A673 (cell line): ENCODE measurements at regions not wholly inside any gene's neighbourhood (a gene's known extent, or its start where the extent isn't known, plus 50 kb on each side); places are given as distances from the start of the nearest gene placed in this dataset.
A peak's percentile ranks its signal among the peaks of the same experiment; 100 is the strongest.
"Not testable (repeated sequence)": the region's sequence is repeated elsewhere in the genome, so short reads cannot be mapped to it uniquely, and the experiment has no call there.

Source experiments
- BruUV-seq: library from RNA; stranded (reverse); fragments of 400-500 nt; replicated peaks from 2 replicates; lab custom pipeline; 2021; lab: Mats Ljungman, UMichigan
- CTCF ChIA-PET: fragments of 300-600 bp; sonication (Branson Sonifier 250); formaldehyde crosslinking; loops from one replicate; lab custom pipeline; 2022; ENCODE audit warnings: antibody characterized with exemption; lab: Charles Lee
- POLR2A ChIA-PET: fragments of 300-600 bp; sonication (Branson Sonifier 250); formaldehyde crosslinking; loops from one replicate; lab custom pipeline; 2022; ENCODE audit warnings: antibody characterized with exemption; ENCODE audit not compliant: low non-redundant PET; lab: Charles Lee
- DNase-seq: peaks from one replicate; pipeline ENCODE4 v3.0.0-alpha.2; 2015; ENCODE audit warnings: low spot score
- H3K27ac ChIP-seq: fragments of 200-600 bp; sonication (generic); 2 replicates; pipeline ENCODE4 v1.5.1; 2016; ENCODE audit warnings: mixed run types, low read depth, mild to moderate bottlenecking, mixed read lengths, antibody characterized with exemption, low read length; ENCODE audit not compliant: poor library complexity, severe bottlenecking
- H3K27me3 ChIP-seq: fragments of 200-600 bp; sonication (generic); replicated peaks from 2 replicates; pipeline ENCODE4 v1.6.1; 2017; ENCODE audit warnings: mixed run types, low read depth, mild to moderate bottlenecking, mixed read lengths, antibody characterized with exemption, low read length; ENCODE audit not compliant: insufficient read depth, poor library complexity
- H3K36me3 ChIP-seq: fragments of 200-600 bp; sonication (generic); 2 replicates; pipeline ENCODE4 v1.6.1; 2016; ENCODE audit warnings: mixed run types, mild to moderate bottlenecking, mixed read lengths, antibody characterized with exemption, low read length; ENCODE audit not compliant: insufficient read depth, poor library complexity, severe bottlenecking
- H3K4me1 ChIP-seq: fragments of 200-600 bp; sonication (generic); 2 replicates; pipeline ENCODE4 v1.6.1; 2017; ENCODE audit warnings: mixed run types, mild to moderate bottlenecking, mixed read lengths, antibody characterized with exemption, low read length; ENCODE audit not compliant: insufficient read depth, poor library complexity, severe bottlenecking
- H3K4me3 ChIP-seq: fragments of 200-600 bp; sonication (generic); 2 replicates; pipeline ENCODE4 v1.5.1; 2016; ENCODE audit warnings: low read depth, mixed run types, mild to moderate bottlenecking, mixed read lengths, low read length; ENCODE audit not compliant: poor library complexity, severe bottlenecking
- H3K9me3 ChIP-seq: fragments of 200-600 bp; sonication (generic); 2 replicates; pipeline ENCODE4 v1.6.1; 2016; ENCODE audit warnings: mixed run types, low read depth, mild to moderate bottlenecking, mixed read lengths, antibody characterized with exemption, low read length; ENCODE audit not compliant: poor library complexity, severe bottlenecking
- CTCF ChIP-seq: fragments of 300-800, 200-600 bp; sonication (generic); conservative IDR thresholded peaks from 2 replicates; pipeline ENCODE4 v1.5.1; 2017; ENCODE audit warnings: low read depth, mild to moderate bottlenecking, antibody characterized with exemption, low read length, moderate library complexity, mixed read lengths
- EZH2 ChIP-seq: fragments of 200-600 bp; sonication (generic); IDR thresholded peaks from 2 replicates; pipeline ENCODE4 v1.6.1; 2017; ENCODE audit warnings: borderline replicate concordance, low read depth, mild to moderate bottlenecking, mixed read lengths, antibody characterized with exemption, low read length; ENCODE audit not compliant: poor library complexity, severe bottlenecking
- intact Hi-C: fragments of 100-400 bp; cut with micrococcal nuclease; formaldehyde crosslinking; loops from one replicate; pipeline ENCODE4 v1.10.0; 2022; ENCODE audit not compliant: unreplicated experiment

- H3K4me1 ChIP-seq, result no peaks in the 10 kb centered on the region
- BruUV-seq, result no TSS peak
- peaks cover 3% of the 10 kb centered on the region for H3K9me3 ChIP-seq
- no peaks in the 10 kb centered on the region for H3K27me3 ChIP-seq
- H3K36me3 ChIP-seq, result no peaks in the 10 kb centered on the region
- no peak overlapping the region for H3K27ac ChIP-seq
- no peak for DNase-seq
- intact Hi-C loops, result no loop called here
- no peak overlapping the region for H3K4me3 ChIP-seq
- no peak for TF ChIP-seq CTCF
- TF ChIP-seq EZH2, result no peak
- POLR2A ChIA-PET, result no interaction called here
- CTCF ChIA-PET, result no interaction called here
Measured at GRCh38 chr5:92237896-92238295, 854.8 kb upstream of the ARRDC3 start.

- peak; percentile 3 for DNase-seq
- no peaks in the 10 kb centered on the region for H3K36me3 ChIP-seq
- no peaks in the 10 kb centered on the region for H3K27me3 ChIP-seq
- POLR2A ChIA-PET, result no interaction called here
- no peaks in the 10 kb centered on the region for H3K4me1 ChIP-seq
- no peak overlapping the region for H3K27ac ChIP-seq
- TF ChIP-seq EZH2 (no peak), CTCF (peak; percentile 31; the same call in 1 of the 2 replicates)
- H3K4me3 ChIP-seq, result no peak overlapping the region
- CTCF ChIA-PET, result interaction anchor here (1.1 kb wide), 1 partner anchor 580 kb away, joined by 6 read pairs; no protein-coding TSS in a partner anchor
- no TSS peak for BruUV-seq
- peaks cover 5% of the 10 kb centered on the region for H3K9me3 ChIP-seq
- intact Hi-C loops, result loop anchor here (1.0 kb wide), 1 partner anchor 293 kb away; no protein-coding TSS in a partner anchor
Measured at GRCh38 chr5:92222449-92222848, 839.3 kb upstream of the ARRDC3 start.

GRCh38 chr5:92216852-92217251 is 833.7 kb upstream of the ARRDC3 start:
- H3K27ac ChIP-seq, H3K4me1 ChIP-seq, H3K36me3 ChIP-seq, H3K27me3 ChIP-seq, BruUV-seq, DNase-seq, POLR2A ChIA-PET, intact Hi-C loops, H3K4me3 ChIP-seq, H3K9me3 ChIP-seq, CTCF ChIA-PET: not testable (repeated sequence)

- no peak for DNase-seq
- POLR2A ChIA-PET, result no interaction called here
- Histone ChIP-seq H3K9me3 (peaks cover 7% of the 10 kb centered on the region), H3K27ac (no peak overlapping the region), H3K4me3 (no peak overlapping the region), H3K4me1 (no peaks in the 10 kb centered on the region), H3K27me3 (no peaks in the 10 kb centered on the region), H3K36me3 (no peaks in the 10 kb centered on the region)
- intact Hi-C loops, result no loop called here
- TF ChIP-seq CTCF, result no peak
- TF ChIP-seq EZH2, result no peak
- CTCF ChIA-PET, result no interaction called here
- no TSS peak for BruUV-seq
Measured at GRCh38 chr5:92215116-92215515, 832.0 kb upstream of the ARRDC3 start.
